ENCODE measurements at regions not wholly inside any gene's neighbourhood (a gene's known extent, or its start where the extent isn't known, plus 50 kb on each side); places are given as distances from the start of the nearest gene placed in this dataset.

GRCh38 chr21:28317177-28317950 is 675.3 kb downstream of the LTN1 start:
- H3K4me3 ChIP-seq (ENCODE audit: insufficient read depth, low read length): no peak overlapping the region
- no peak overlapping the region for H3K27ac ChIP-seq (ENCODE audit: low read depth, low read length)
- no peak for TF ChIP-seq CTCF (IDR thresholded peaks at IDR 0.05; ENCODE audit: extremely low read depth, low read depth, low read length)
- H3K4me2 ChIP-seq (ENCODE audit: insufficient read depth, low read length): no peak overlapping the region
- peak overlapping the region; percentile 1 for H2AFZ ChIP-seq (ENCODE audit: low read length)
- no peak for DNase-seq (ENCODE audit: insufficient read length, low spot score, missing footprints)
- no peaks in the 10 kb centered on the region for H3K79me2 ChIP-seq (ENCODE audit: insufficient read depth, low read length)
- H3K27me3 ChIP-seq (ENCODE audit: insufficient read depth, low read length): no peaks in the 10 kb centered on the region
- no peaks in the 10 kb centered on the region for H4K20me1 ChIP-seq (ENCODE audit: insufficient read depth, low read length)
- no peaks in the 10 kb centered on the region for H3K36me3 ChIP-seq (ENCODE audit: insufficient read depth, low read length)
- H3K9me3 ChIP-seq (ENCODE audit: low read depth, low read length): no peaks in the 10 kb centered on the region
- no peaks in the 10 kb centered on the region for H3K4me1 ChIP-seq (ENCODE audit: insufficient read depth, low read length)

GRCh38 chr21:28311411-28312190 is 681.1 kb downstream of the LTN1 start:
- Histone ChIP-seq H3K27ac (ENCODE audit: low read depth, low read length) (no peak overlapping the region), H3K4me2 (ENCODE audit: insufficient read depth, low read length) (no peak overlapping the region), H3K79me2 (ENCODE audit: insufficient read depth, low read length) (no peaks in the 10 kb centered on the region), H3K36me3 (ENCODE audit: insufficient read depth, low read length) (no peaks in the 10 kb centered on the region), H3K9me3 (ENCODE audit: low read depth, low read length) (no peaks in the 10 kb centered on the region), H3K4me1 (ENCODE audit: insufficient read depth, low read length) (peaks cover 3% of the 10 kb centered on the region), H4K20me1 (ENCODE audit: insufficient read depth, low read length) (no peaks in the 10 kb centered on the region), H2AFZ (ENCODE audit: low read length) (peak overlapping the region; percentile 44), H3K27me3 (ENCODE audit: insufficient read depth, low read length) (no peaks in the 10 kb centered on the region), H3K4me3 (ENCODE audit: insufficient read depth, low read length) (no peak overlapping the region)
- no peak for DNase-seq (ENCODE audit: insufficient read length, low spot score, missing footprints)
- no peak for TF ChIP-seq CTCF (IDR thresholded peaks at IDR 0.05; ENCODE audit: extremely low read depth, low read depth, low read length)

GRCh38 chr21:28310711-28311110 is 682.0 kb downstream of the LTN1 start:
- H3K4me1 ChIP-seq (ENCODE audit: insufficient read depth, low read length): peaks cover 3% of the 10 kb centered on the region
- no peak for TF ChIP-seq CTCF (IDR thresholded peaks at IDR 0.05; ENCODE audit: extremely low read depth, low read depth, low read length)
- no peaks in the 10 kb centered on the region for H3K79me2 ChIP-seq (ENCODE audit: insufficient read depth, low read length)
- H3K4me2 ChIP-seq (ENCODE audit: insufficient read depth, low read length): no peak overlapping the region
- H3K36me3 ChIP-seq (ENCODE audit: insufficient read depth, low read length): no peaks in the 10 kb centered on the region
- H3K27ac ChIP-seq (ENCODE audit: low read depth, low read length): no peak overlapping the region
- H2AFZ ChIP-seq (ENCODE audit: low read length): no peak overlapping the region
- no peak for DNase-seq (ENCODE audit: insufficient read length, low spot score, missing footprints)
- H4K20me1 ChIP-seq (ENCODE audit: insufficient read depth, low read length): no peaks in the 10 kb centered on the region
- H3K27me3 ChIP-seq (ENCODE audit: insufficient read depth, low read length): no peaks in the 10 kb centered on the region
- no peak overlapping the region for H3K4me3 ChIP-seq (ENCODE audit: insufficient read depth, low read length)
- H3K9me3 ChIP-seq (ENCODE audit: low read depth, low read length): no peaks in the 10 kb centered on the region

GRCh38 chr21:28310171-28310685 is 682.4 kb downstream of the LTN1 start:
- Histone ChIP-seq H3K27me3 (ENCODE audit: insufficient read depth, low read length) (no peaks in the 10 kb centered on the region), H3K4me1 (ENCODE audit: insufficient read depth, low read length) (peaks cover 3% of the 10 kb centered on the region), H3K4me2 (ENCODE audit: insufficient read depth, low read length) (no peak overlapping the region), H3K79me2 (ENCODE audit: insufficient read depth, low read length) (no peaks in the 10 kb centered on the region), H3K4me3 (ENCODE audit: insufficient read depth, low read length) (no peak overlapping the region), H3K9me3 (ENCODE audit: low read depth, low read length) (no peaks in the 10 kb centered on the region), H3K36me3 (ENCODE audit: insufficient read depth, low read length) (no peaks in the 10 kb centered on the region), H2AFZ (ENCODE audit: low read length) (peak overlapping the region; percentile 1), H4K20me1 (ENCODE audit: insufficient read depth, low read length) (no peaks in the 10 kb centered on the region), H3K27ac (ENCODE audit: low read depth, low read length) (no peak overlapping the region)
- no peak for TF ChIP-seq CTCF (IDR thresholded peaks at IDR 0.05; ENCODE audit: extremely low read depth, low read depth, low read length)
- no peak for DNase-seq (ENCODE audit: insufficient read length, low spot score, missing footprints)

All from osteoblast (primary cell).